ENCODE measurements at regions not wholly inside any gene's neighbourhood (a gene's known extent, or its start where the extent isn't known, plus 50 kb on each side); places are given as distances from the start of the nearest gene placed in this dataset.

DNA sequence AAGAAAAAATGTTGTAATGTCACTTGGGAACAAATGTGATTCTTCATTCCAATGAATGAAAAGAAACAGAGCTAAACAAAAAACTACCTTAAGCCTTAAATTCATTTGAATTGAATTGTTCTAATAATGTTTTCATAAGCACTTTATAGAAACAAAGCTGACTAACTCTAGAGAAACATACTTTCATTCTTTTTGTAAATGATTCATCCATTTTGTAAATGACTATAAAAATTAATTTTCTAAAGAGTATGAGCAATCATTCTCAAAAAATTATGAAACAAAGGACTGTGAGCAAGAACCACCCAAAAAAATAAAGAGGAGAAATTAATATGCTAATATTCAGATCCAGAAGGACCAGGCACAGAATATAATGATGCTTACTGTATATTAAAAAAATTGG lies 986.5 kb upstream of the CHORDC1 start:
- no peak for DNase-seq

DNA sequence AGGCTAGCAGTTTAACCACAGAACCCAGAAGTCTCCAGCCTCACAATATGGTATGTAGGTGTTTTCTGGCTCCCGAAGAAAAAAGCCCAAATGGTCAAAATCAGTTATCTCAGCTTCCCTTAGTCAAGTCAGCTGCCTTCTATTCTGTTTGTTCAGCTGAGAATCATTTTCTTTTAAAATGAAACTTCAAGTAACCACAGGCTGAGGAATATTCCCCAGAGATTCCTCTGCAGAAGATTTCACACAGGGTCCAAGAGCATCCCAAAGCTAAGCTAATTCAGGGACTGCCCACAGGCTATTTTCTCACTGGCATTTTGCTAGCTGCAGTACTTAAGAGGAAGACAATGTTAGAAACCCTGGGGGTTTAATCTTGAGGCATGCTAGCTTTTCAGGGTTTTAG lies 977.0 kb upstream of the CHORDC1 start:
- DNase-seq: no peak

DNA sequence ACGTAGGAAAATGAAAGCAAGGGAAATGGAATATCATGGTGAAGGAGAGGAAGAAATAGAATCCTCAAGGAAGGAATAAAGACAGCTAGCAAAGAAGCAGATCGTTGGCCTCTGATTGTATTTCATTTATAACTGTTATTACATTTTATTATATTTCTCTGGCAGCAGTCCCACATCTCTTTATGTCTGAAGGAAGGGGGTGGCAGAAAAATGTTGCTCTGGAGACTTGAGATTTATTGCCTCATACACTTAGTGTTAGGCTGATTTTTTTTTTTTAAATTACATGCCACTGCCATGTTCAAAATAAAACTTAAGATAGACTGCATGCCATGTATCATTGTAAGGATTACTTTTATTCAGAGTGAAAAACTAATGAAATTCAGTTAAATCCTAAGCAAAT lies 971.7 kb upstream of the CHORDC1 start:
- DNase-seq: no peak

DNA sequence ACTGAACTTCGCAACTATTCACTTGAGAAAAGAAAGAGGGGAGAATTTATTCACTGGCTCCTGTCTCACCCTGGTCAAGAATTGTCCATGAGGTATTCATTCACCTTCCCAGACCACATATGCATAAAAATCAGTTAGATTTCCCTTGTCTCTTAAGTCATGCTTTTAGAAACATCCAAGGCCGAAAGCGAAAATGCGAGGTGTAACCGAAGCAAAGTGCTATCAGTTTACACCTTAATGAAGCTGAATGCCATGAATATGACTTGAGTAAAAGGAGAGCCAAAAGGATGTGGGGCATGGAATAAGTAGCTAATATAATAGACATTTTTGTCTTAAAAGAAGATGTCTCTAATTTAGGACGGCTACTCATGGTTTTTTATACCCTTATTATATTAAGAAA lies 965.6 kb upstream of the CHORDC1 start:
- DNase-seq: no peak

DNA sequence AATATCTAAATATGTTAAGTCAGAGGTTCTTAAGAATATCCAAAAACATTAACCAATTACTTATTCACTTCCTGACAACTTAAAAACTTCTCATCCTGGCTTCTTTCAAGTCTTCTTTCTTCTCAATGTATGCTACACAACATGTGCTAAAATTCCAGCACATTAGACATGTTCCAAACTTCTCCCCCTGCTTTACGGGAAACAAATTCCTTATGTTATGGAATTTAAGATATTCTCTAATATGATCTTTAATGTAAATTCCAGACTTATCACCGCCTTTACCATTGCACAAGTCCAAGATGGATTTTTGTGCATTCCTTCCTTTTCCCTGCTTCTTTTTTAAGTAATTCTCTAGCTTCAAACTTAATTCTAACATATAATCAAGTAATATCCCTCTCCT lies 964.5 kb upstream of the CHORDC1 start:
- no peak for DNase-seq

DNA sequence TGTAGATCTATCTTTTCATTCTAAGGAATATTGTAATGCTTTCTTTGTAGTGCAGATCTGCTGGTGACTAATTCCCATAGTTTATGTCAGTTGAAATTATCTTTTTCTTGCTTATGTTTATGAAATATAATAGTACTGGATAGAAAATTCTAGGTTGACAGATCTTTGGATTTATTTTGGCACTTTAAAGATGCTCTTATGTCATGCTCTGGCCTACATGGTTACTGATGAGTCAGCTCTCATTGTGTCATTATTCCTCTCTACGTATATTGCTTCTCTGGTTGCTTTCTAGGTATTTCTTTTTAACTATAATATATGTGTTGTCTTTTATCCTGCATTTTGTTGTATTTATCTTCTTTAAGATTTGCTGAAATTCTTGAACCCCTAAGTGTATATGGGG lies 955.5 kb upstream of the CHORDC1 start:
- DNase-seq: no peak

DNA sequence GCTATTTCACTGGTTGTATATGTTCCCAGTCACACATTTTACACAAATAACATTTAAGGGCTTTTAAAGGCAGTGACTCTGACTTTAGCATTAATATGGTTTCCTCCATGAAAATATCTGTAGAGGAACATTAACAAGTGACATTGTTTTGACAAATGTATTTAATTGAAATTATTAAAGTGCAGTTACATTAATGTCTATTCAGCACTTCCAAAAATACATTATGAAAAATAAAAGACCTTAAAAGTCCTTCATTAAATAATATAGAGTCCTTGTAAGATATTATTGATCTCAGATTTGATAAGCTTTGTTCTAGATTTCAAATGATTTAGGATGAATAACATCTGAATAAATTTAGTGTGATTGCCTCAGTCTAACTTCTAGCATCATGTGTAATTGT lies 951.9 kb upstream of the CHORDC1 start:
- no peak for DNase-seq

DNA sequence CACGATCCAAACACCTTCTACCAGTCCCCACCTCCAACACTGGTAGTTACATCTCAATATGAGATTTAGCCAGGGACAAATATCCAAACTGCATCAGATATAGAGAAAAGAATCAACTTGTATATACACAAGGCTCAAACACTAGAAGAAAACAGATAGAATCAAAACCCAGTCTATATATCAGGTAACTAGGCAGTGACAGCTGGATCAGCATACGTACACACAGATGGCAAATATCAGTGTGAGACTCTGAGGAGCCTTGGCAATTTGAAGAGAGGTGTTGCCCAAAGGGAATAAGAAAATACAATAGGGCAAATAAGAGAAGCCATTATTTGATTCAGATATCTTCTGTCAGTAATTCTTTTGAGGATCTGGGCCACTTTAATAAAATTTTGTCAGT lies 951.3 kb upstream of the CHORDC1 start:
- no peak for DNase-seq

DNA sequence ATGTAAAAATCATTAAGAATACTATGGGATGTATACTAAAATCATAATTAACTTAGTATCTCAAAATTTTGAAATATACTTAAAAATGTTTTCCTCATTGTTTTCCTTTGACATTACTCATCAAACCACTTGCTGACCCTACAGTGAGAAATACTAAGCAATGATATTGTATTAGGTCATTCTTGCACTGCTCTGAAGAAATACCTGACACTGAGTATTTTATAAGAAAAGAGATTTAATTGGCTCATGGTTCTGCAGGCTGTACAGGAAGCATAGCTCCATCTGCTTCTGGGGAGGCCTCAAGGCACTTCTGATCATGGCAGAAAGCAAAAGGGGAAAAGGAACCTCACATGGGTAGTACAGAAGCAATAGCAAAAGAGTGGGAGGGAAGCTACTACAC lies 950.9 kb upstream of the CHORDC1 start:
- no peak for DNase-seq

DNA sequence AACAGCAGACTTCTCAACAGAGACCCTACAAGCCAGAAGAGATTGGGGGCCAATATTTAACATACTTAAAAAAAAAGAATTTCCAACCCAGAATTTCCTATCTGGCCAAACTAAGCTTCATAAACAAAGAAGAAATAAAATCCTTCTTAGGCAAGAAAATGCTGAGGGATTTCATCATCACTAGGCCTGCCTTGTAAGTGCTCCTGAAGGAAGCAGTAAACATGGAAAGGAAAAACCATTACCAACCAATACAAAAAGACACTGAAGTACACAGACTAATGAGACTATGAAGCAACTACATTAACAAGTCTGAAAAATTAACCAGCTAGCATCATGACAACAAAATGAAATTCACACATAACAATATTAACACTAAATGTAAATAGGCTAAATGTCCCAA lies 947.9 kb upstream of the CHORDC1 start:
- DNase-seq: no peak

DNA sequence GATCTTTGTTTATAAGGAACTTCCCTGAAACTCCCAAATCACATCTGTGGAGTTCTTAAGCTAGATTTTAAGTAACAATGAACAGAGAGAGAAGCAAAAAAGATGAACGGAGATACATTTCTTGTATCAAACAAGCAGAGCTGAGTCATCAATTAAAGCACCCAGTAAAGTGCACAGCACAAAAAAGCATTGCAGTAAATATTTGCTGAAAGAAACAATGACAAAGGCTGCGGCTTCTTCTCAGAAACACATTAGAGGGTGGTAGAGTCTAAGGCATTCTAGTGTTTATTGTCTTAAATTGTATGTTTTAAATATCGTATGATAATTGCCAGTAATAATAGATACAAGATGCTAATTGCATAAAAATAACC lies 941.6 kb upstream of the CHORDC1 start:
- DNase-seq: no peak

DNA sequence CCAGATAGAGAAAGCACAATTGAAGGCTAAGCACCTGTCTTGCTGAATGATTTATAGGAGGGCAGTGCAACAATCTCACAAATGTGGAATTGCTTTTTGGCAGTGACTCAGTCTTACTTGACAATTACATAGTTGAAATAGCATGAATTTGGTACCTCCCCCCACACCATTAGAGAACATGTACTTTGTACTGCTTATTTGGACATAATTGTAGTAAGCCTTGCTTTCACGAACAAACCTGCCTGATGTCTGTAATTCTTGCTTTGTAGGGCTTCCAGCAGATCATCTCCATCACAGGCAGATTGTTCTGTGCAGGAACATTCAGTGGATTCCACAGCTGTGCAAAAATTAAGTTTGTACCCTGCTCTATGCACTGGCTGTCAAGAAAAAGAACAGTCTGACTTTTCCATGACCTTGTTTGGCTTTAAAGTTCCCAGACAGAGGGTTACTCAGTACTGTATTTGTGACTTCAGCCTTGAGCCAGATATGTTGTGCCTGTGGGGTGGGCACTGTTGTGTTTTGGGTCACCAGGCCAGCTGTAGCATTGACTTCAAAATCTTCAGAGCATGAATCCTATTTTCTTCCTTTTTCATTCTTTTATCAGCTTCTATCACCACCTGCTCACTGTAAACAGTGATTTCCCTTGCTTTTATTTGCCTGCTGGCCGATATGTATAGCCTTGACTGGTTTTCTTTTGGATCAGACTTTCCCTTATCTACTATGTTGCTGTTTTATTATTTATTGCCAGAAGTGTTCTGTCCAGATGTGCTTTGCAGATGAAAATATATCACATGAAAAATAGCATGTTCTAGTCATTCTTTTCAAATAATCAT lies 941.0 kb upstream of the CHORDC1 start:
- no peak for DNase-seq

DNA sequence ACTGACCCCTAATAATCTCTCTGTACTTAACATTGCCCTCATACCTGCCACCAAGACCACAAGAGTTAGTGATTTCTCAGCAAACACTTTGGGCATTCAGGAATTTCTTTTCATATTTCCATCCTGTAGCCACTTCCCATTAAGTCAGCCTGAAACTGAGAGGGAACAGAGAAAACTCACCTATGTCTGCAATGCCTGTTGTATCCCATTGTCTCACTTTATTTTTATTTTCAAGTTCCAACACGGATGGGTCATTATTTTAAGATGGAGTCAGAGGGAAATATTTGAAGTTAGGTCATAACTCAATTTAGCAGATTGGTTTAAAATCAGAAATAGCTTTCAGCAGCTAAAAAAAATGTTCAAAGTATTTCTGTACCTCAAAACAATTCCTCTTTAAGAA lies 937.8 kb upstream of the CHORDC1 start:
- DNase-seq: no peak

DNA sequence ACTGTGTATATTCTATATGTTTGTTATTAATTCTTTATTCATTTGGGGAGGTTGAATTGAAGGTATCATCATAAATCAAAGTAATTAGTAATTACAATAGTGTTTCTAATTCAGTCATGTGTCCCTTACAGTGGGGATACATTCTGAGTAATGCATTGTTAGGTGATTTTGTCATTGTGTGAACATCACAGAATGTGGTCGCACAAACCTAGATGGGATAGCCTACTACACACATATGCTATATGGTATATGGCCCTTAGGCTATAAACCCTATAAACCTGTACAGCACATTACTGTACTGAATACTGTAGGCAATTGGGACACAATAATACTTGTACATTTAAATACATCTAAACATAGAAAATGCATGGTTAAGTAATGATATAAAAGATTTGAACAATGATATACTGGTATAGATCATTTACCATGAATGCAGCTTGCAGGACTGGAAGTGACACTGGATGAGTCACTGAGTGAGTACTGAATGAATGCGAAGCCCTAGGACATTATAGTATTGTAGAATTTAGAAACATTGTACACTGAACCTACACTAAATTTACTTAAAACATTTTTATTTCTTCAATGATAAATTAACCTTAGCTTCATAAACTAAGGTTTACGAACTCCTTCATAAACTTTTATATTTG lies 936.2 kb upstream of the CHORDC1 start:
- DNase-seq: no peak

DNA sequence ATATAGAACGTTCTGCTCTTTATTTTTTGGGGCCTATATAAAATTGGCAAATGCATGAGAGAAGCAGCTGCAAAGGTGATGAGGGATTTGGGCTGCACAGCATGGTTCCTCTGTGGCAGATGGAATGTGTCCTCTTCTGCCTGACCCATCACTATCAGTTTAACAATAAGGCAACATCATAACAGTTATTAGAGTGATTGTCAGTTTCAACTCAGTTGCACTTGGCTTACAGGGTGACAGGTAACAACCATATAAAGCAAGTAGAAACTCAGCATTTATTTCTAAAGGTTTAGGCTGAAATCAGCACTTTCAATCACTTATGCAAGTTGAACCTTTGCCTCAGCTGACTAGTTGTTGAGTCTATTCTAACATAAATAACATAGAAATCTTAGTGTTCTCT lies 935.4 kb upstream of the CHORDC1 start:
- no peak for DNase-seq

DNA sequence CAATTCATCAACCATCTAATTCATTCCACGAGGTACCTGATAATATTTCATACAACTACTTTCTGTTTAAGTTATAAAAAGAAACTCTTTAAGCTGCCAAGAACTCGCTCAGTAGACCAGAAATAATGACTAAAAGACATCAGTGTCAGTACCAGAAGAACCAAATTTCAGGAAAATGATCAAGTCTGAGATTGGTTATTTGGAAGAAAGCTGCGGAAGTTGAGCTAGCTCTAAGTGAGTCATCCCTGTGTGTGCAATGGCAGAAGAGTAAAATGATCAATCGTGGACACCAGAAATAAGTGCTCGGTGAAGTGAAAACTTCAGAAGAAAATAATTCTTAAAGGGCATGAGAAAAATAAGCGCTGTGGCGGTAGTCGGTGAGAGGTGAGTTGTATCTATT lies 933.2 kb upstream of the CHORDC1 start:
- no peak for DNase-seq

DNA sequence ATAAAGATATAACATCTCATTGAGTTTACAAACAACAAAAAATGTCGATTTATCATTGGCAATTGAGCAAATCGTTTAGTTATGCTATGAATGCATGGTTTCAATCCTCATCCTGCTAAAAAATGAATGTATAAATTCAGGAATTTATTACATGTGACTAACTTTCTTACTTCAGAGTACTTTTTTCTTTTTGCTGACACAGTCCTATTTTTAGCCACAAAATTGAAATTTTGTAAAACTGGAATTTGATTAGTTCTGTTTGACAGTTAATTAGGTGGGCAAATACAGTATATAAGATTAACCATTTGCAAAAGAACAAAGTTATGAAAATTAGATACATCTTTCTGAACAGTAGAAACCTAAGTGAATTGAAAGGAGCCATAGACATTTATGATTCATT lies 925.0 kb upstream of the CHORDC1 start:
- no peak for DNase-seq

DNA sequence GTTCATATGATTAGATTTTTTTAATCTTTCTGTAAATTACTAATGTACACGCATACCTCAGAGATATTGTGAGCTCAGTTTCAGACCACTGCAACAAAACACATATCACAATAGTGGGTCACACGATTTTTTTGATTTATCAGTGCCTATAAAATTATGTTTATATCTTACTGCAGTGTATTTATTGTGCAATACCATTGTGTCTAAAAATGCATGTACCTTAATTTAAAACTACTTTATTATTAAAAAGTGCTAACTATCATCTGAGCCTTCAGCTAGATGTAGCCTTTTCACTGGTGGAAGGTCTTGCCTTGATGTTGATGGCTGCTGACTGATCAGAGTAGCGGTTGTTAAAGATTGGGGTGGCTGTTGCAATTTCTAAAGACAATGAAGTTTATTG lies 918.8 kb upstream of the CHORDC1 start:
- DNase-seq: no peak

DNA sequence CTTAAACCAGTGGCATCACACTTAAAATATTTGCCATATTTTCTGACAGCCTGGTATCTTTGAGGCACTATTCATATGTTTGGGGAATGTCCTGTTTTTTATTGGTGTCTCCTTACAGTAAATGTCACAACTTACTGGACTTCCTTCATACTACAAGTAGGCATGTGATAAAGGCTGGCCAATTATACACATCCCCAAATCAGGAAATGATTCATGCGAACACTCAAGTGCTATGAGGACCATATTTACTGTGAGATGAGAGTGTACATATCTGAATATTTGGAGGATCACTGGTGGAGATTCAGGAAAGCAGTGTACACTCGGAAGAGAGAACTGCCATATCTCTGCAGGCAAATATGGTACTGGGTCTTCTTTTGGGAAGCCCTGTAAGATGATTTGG lies 913.8 kb upstream of the CHORDC1 start:
- DNase-seq: no peak

DNA sequence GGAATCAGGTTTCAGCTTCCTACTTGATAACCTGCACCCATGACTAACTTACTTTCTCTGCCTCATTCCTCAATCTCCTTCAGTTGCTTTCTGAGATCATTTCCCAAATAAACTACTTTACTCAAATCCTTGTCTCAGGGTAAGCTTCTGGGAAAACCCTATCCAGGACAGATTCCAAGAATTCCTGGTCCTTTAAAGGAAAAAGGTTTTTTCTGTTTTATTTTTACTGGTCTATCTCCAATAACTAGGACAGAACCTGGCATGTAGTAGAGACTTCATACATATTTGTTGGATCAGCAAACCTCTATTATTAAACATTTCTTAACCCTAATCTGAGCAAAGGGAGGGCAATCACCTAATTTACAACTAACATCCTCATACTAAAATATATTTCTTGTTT lies 910.5 kb upstream of the CHORDC1 start:
- no peak for DNase-seq

DNA sequence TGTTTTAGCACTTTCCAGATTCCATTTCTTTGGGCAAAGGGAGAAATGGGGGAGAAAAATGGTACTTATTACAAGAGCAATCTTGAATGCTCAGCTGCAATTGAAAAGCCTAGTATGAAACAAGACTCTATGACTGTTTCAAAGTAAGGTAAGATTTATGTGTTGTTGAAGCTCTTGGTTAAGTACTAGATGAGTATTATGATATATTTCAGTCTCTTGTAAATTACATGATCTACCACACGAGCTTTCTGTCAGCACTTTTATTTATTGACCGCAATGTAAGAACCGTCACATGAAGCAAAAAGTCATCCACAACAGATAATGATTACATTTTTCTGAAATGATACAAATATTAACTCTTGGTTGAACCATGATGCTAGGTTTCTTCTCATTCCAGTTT lies 906.7 kb upstream of the CHORDC1 start:
- DNase-seq: no peak

DNA sequence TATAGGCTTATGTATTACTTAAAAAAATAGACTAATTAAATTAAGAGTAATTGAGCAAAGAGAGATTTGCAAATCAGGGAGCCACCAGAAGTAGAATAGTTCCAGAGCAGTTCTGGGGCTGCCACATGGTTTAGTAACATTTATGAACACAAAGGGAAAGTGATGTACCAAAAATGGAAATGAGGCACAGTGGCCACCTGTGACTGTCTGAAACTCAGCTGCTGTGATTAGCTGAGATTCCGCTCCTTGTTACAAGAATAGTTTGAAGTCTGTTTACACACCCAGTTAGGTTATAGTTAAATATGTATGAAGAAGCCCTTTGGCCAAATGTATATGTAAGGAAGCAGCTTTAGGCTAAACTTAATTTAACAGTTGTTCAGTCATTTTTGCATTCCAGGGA lies 901.5 kb upstream of the CHORDC1 start:
- DNase-seq: no peak

DNA sequence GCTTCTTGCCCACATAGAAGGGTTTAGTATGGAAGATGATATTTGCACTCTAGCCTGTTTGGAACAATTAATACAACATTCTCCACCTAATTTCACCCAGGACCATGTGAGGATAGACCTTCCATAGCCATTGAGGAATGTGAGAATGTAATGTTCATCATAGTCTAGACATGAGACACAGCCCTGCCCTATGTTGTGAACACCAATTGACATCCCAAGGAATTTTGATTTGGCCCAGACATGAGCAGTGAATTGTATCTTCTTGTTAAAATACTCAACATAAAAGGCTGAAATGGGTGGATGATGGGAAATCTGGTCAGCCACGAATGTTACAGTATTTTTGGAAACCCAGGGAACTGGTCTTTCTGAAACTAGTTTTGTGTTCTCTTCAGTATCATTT lies 892.3 kb upstream of the CHORDC1 start:
- DNase-seq: no peak

DNA sequence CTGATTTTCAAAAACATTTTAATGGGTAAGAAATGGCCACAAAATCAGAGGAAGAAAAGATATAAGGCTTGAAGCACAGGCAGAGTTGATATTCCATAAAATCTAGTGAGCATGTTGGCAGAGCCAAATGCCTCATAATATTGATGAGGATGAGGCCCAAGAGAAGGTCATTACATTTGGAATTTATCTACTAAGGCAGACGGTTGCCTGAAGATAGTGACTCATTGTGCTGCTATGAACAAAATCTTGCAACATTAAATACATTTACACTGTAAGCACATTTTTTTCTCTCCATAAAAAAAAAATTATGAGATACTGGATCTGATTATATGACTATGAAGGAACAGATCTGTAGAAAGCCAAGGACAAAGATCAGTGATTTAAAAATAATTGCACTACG lies 881.4 kb upstream of the CHORDC1 start:
- DNase-seq: no peak

DNA sequence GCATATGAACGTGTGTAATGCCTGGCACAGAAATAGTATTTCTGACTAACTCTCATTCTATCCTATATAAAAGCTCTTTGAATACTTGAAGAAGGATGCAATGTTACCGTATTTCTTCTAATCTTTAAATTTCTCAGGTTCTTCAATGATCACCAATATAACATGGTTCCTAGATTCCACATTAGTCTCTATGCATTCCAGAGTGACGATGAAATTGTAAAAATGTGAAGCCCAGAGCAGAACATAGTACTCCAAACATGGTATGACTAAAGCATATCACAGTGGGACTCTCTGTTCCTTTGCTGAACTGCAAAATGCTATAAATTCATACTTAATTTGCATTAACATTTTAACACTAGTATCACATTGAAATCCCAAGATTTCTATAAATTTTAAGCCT lies 877.6 kb upstream of the CHORDC1 start:
- DNase-seq: no peak
